H1 (cell line): ENCODE measurements at regions not wholly inside any gene's neighbourhood (a gene's known extent, or its start where the extent isn't known, plus 50 kb on each side); places are given as distances from the start of the nearest gene placed in this dataset.

Experiments used
- CEBPB ChIP-seq: IDR thresholded peaks from 2 replicates; pipeline ENCODE4 v1.6.1; 2012; ENCODE audit warnings: low read depth, low read length
- CTCF ChIP-seq, 3 experiments: IDR thresholded peaks; 1 replicate in 2 of 3; 2 replicates in 1 of 3; pipeline versions ENCODE4 v1.5.1 to v1.6.1; 2011; ENCODE audit warnings: low read length in 3 of 3, mild to moderate bottlenecking in 3 of 3, inconsistent platforms in 2 of 3, low read depth in 1 of 3, moderate library complexity in 1 of 3; ENCODE audit not compliant: insufficient read depth in 1 of 3; ENCODE audit errors: control extremely low read depth in 1 of 3
- E2F6 ChIP-seq: IDR thresholded peaks from 2 replicates; pipeline ENCODE4 v1.6.1; 2012; ENCODE audit warnings: inconsistent platforms
- EP300 ChIP-seq, 2 experiments: IDR thresholded peaks; 1 replicate in 1 of 2; 2 replicates in 1 of 2; pipeline ENCODE4 v1.6.1; 2011 to 2012; ENCODE audit warnings: low read depth in 2 of 2, low read length in 2 of 2, mild to moderate bottlenecking in 2 of 2, borderline replicate concordance in 1 of 2, inconsistent platforms in 1 of 2, moderate library complexity in 1 of 2
- EZH2 ChIP-seq: fragments of 200-600 bp; sonication (generic); IDR thresholded peaks from 2 replicates; pipeline ENCODE4 v1.7.1; 2012; ENCODE audit warnings: low read depth, mild to moderate bottlenecking, moderate library complexity, low read length, inconsistent platforms; ENCODE audit not compliant: severe bottlenecking
- POLR2A ChIP-seq, 2 experiments: IDR thresholded peaks; 1 replicate in 1 of 2; 2 replicates in 1 of 2; pipeline ENCODE4 v1.6.1; 2011; ENCODE audit warnings: low read depth in 2 of 2, low read length in 2 of 2, mild to moderate bottlenecking in 2 of 2; ENCODE audit errors: control extremely low read depth in 1 of 2
- RAD21 ChIP-seq, 2 experiments: IDR thresholded peaks in 1 of 2; conservative IDR thresholded peaks in 1 of 2; 2 replicates each; pipeline ENCODE4 v1.6.1; 2011; ENCODE audit warnings: low read depth in 2 of 2, low read length in 2 of 2, improper control_type of control experiment in 1 of 2, inconsistent platforms in 1 of 2, mild to moderate bottlenecking in 1 of 2, moderate library complexity in 1 of 2
- SRF ChIP-seq: IDR thresholded peaks from 2 replicates; pipeline ENCODE4 v1.6.1; 2011; ENCODE audit warnings: mild to moderate bottlenecking, low read depth, low read length, moderate library complexity
- TBP ChIP-seq: IDR thresholded peaks from 2 replicates; pipeline ENCODE4 v1.6.1; 2011; ENCODE audit warnings: low read depth, low read length, improper control_type of control experiment
- USF2 ChIP-seq: IDR thresholded peaks from 2 replicates; pipeline ENCODE4 v1.6.1; 2011; ENCODE audit warnings: low read length, improper control_type of control experiment

- no peak for TF ChIP-seq CTCF (IDR thresholded peaks at IDR 0.05; ENCODE audit: control extremely low read depth in 1 of 3, insufficient read depth in 1 of 3, low read depth in 1 of 3, low read length in 3 of 3)
- no peak for TF ChIP-seq RAD21 (IDR thresholded peaks at IDR 0.05 in 1 of 2, conservative IDR thresholded peaks at IDR 0.05 in 1 of 2; ENCODE audit: low read depth in 2 of 2, low read length in 2 of 2)
- no peak for TF ChIP-seq EZH2
- no peak for TF ChIP-seq E2F6
- no peak for TF ChIP-seq USF2
- TF ChIP-seq POLR2A (IDR thresholded peaks at IDR 0.05; ENCODE audit: control extremely low read depth in 1 of 2, low read depth in 2 of 2, low read length in 2 of 2) = no peak
- no peak for TF ChIP-seq TBP
- TF ChIP-seq EP300 (IDR thresholded peaks at IDR 0.05; ENCODE audit: borderline replicate concordance in 1 of 2, low read depth in 2 of 2, low read length in 2 of 2) = no peak
- no peak for TF ChIP-seq SRF
- TF ChIP-seq CEBPB = no peak
Measured at GRCh38 chr7:18167815-18168214, 140.2 kb upstream of the PRPS1L1 start.
